H1 (cell line): ENCODE measurements at regions not wholly inside any gene's neighbourhood (a gene's known extent, or its start where the extent isn't known, plus 50 kb on each side); places are given as distances from the start of the nearest gene placed in this dataset.

Source experiments
- CTCF ChIA-PET: fragments of 300-600 bp; sonication (Branson Sonifier 250); formaldehyde crosslinking; loops from one replicate; lab custom pipeline; 2021; ENCODE audit not compliant: partially characterized antibody; lab: Charles Lee
- POLR2A ChIA-PET: fragments of 300-600 bp; sonication (Branson Sonifier 250); formaldehyde crosslinking; loops from one replicate; lab custom pipeline; 2021; ENCODE audit warnings: inconsistent platforms; ENCODE audit not compliant: partially characterized antibody; lab: Charles Lee
- DNase-seq, 2 experiments: peaks; one replicate each; pipeline versions ENCODE4 v3.0.0 to v3.0.0-alpha.2; 2010 to 2022; ENCODE audit warnings: low spot score in 2 of 2, low read depth in 1 of 2, mixed read lengths in 1 of 2
- FAIRE-seq: peaks from 2 replicates; lab custom pipeline; 2011; peaks lifted over from hg19 to GRCh38; lab: Jason Lieb, UNC
- H2AFZ ChIP-seq: 2 replicates; pipeline ENCODE4 v1.8.1; 2012; ENCODE audit warnings: low read length, inconsistent platforms
- H2AK5ac ChIP-seq: 2 replicates; pipeline ENCODE4 v1.6.1; 2013; ENCODE audit warnings: low read depth, low read length
- H2BK120ac ChIP-seq: replicated peaks from 2 replicates; pipeline ENCODE3; 2013; ENCODE audit warnings: low read depth, low read length, inconsistent platforms
- H2BK12ac ChIP-seq: 2 replicates; pipeline ENCODE4 v1.6.1; 2013; ENCODE audit warnings: low read depth, low read length
- H2BK15ac ChIP-seq: 2 replicates; pipeline ENCODE4 v1.6.1; 2013; ENCODE audit warnings: low read length
- H2BK20ac ChIP-seq: 2 replicates; pipeline ENCODE4 v1.6.1; 2013; ENCODE audit warnings: low read length
- H2BK5ac ChIP-seq: 2 replicates; pipeline ENCODE4 v1.6.1; 2013; ENCODE audit warnings: low read depth, low read length
- H3K14ac ChIP-seq: 2 replicates; pipeline ENCODE4 v1.6.1; 2013; ENCODE audit warnings: inconsistent platforms; ENCODE audit not compliant: insufficient read length
- H3K18ac ChIP-seq: 2 replicates; pipeline ENCODE4 v1.6.1; 2013; ENCODE audit warnings: low read length; ENCODE audit errors: extremely low read depth
- H3K23ac ChIP-seq: 2 replicates; pipeline ENCODE4 v1.6.1; 2013; ENCODE audit warnings: inconsistent platforms; ENCODE audit not compliant: insufficient read length
- H3K23me2 ChIP-seq: 2 replicates; pipeline ENCODE4 v1.6.1; 2013; ENCODE audit warnings: low read depth, low read length
- H3K27ac ChIP-seq: 2 replicates; pipeline ENCODE4 v1.6.1; 2011; ENCODE audit warnings: low read depth, low read length, inconsistent platforms
- H3K27me3 ChIP-seq, 4 experiments: replicated peaks in 1 of 4; 1 replicate in 1 of 4; 2 replicates in 3 of 4; pipeline versions ENCODE4 v1.6.1 to v1.8.1; 2011 to 2013; ENCODE audit warnings: low read length in 3 of 4, mild to moderate bottlenecking in 3 of 4, inconsistent platforms in 2 of 4, mixed read lengths in 2 of 4, moderate library complexity in 1 of 4; ENCODE audit not compliant: control insufficient read depth in 3 of 4, insufficient read depth in 3 of 4; ENCODE audit errors: extremely low read depth in 1 of 4
- H3K36me3 ChIP-seq, 4 experiments: 2 replicates each; pipeline versions ENCODE4 v1.6.1 to v1.8.1; 2011 to 2013; ENCODE audit warnings: mild to moderate bottlenecking in 4 of 4, low read length in 3 of 4, moderate library complexity in 2 of 4, control low read depth in 1 of 4, inconsistent platforms in 1 of 4; ENCODE audit not compliant: insufficient read depth in 4 of 4, control insufficient read depth in 2 of 4
- H3K4ac ChIP-seq: replicated peaks from 2 replicates; pipeline ENCODE3; 2013; ENCODE audit warnings: low read length, low read depth, mixed read lengths, inconsistent platforms; ENCODE audit not compliant: insufficient read length
- H3K4me1 ChIP-seq, 4 experiments: replicated peaks in 1 of 4; 1 replicate in 1 of 4; 2 replicates in 3 of 4; pipeline versions ENCODE4 v1.6.1 to v1.8.1; 2011 to 2013; ENCODE audit warnings: low read length in 3 of 4, inconsistent platforms in 2 of 4, mixed read lengths in 1 of 4; ENCODE audit not compliant: insufficient read depth in 4 of 4, control insufficient read depth in 3 of 4
- H3K4me2 ChIP-seq, 2 experiments: 2 replicates each; pipeline versions ENCODE4 v1.6.1 to v1.8.1; 2011 to 2013; ENCODE audit warnings: low read depth in 2 of 2, low read length in 2 of 2, control low read depth in 1 of 2, inconsistent platforms in 1 of 2, mild to moderate bottlenecking in 1 of 2; ENCODE audit not compliant: insufficient read depth in 1 of 2
- H3K4me3 ChIP-seq, 4 experiments: fragments of 200-600, 300-600 bp in 1 of 4; sonication (generic), shearing (Covaris generic), sonication (Bioruptor Twin) in 1 of 4; 2 replicates each; pipeline versions ENCODE4 v1.5.1 to v1.8.1; 2011 to 2016; ENCODE audit warnings: low read length in 4 of 4, low read depth in 3 of 4, control low read depth in 2 of 4, inconsistent platforms in 2 of 4, mild to moderate bottlenecking in 2 of 4, mixed read lengths in 1 of 4, moderate library complexity in 1 of 4; ENCODE audit not compliant: insufficient read depth in 2 of 4; ENCODE audit errors: extremely low read depth in 1 of 4
- H3K56ac ChIP-seq: replicated peaks from 2 replicates; pipeline ENCODE3; 2013; ENCODE audit warnings: low read depth, mild to moderate bottlenecking, mixed read lengths, low read length, inconsistent platforms; ENCODE audit not compliant: insufficient read length
- H3K79me1 ChIP-seq: 2 replicates; pipeline ENCODE4 v1.6.1; 2013; ENCODE audit warnings: low read depth, low read length, control low read depth
- H3K79me2 ChIP-seq, 2 experiments: 2 replicates each; pipeline versions ENCODE4 v1.6.1 to v1.8.1; 2012 to 2013; ENCODE audit warnings: low read length in 2 of 2, mild to moderate bottlenecking in 2 of 2, inconsistent platforms in 1 of 2; ENCODE audit not compliant: insufficient read depth in 2 of 2, control insufficient read depth in 1 of 2
- H3K9ac ChIP-seq, 4 experiments: replicated peaks in 1 of 4; 1 replicate in 1 of 4; 2 replicates in 3 of 4; pipeline versions ENCODE4 v1.6.1 to v1.8.1; 2011 to 2013; ENCODE audit warnings: low read depth in 3 of 4, low read length in 3 of 4, control low read depth in 2 of 4, mild to moderate bottlenecking in 2 of 4, moderate library complexity in 2 of 4, inconsistent platforms in 1 of 4; ENCODE audit errors: extremely low read depth in 1 of 4
- H3K9me3 ChIP-seq, 2 experiments: 2 replicates each; pipeline versions ENCODE4 v1.6.1 to v1.8.1; 2012 to 2013; ENCODE audit warnings: mild to moderate bottlenecking in 2 of 2, moderate library complexity in 2 of 2, control low read depth in 1 of 2, inconsistent platforms in 1 of 2, low read depth in 1 of 2, low read length in 1 of 2, mixed read lengths in 1 of 2; ENCODE audit not compliant: insufficient read depth in 2 of 2
- H4K20me1 ChIP-seq, 2 experiments: replicated peaks in 1 of 2; 2 replicates each; pipeline versions ENCODE3 to v1.8.1; 2011 to 2013; ENCODE audit warnings: inconsistent platforms in 2 of 2, low read length in 2 of 2, mild to moderate bottlenecking in 1 of 2; ENCODE audit not compliant: insufficient read depth in 2 of 2, control insufficient read depth in 1 of 2
- H4K5ac ChIP-seq: 2 replicates; pipeline ENCODE4 v1.6.1; 2013; ENCODE audit warnings: low read length, low read depth, mixed read lengths, inconsistent platforms; ENCODE audit not compliant: insufficient read length
- H4K8ac ChIP-seq: 2 replicates; pipeline ENCODE4 v1.8.0; 2013; ENCODE audit warnings: mild to moderate bottlenecking, moderate library complexity, low read length, inconsistent platforms; ENCODE audit not compliant: insufficient read depth; ENCODE audit errors: extremely low read depth
- H4K91ac ChIP-seq: replicated peaks from 2 replicates; pipeline ENCODE3; 2013; ENCODE audit warnings: low read length, mixed read lengths, inconsistent platforms; ENCODE audit not compliant: insufficient read length
- YY1 ChIP-seq: IDR thresholded peaks from 2 replicates; pipeline ENCODE4 v1.6.1; 2011; ENCODE audit warnings: low read depth, mild to moderate bottlenecking, low read length
- WGBS, 2 experiments: shearing (Covaris generic) in 1 of 2; methylation state at CpG; one replicate each; pipeline versions ENCODE4 v1.1.6 to v1.1.7; 2013 to 2015; ENCODE audit warnings: low lambda C conversion rate in 2 of 2, mixed read lengths in 2 of 2, inconsistent platforms in 1 of 2, low coverage in 1 of 2, missing lambda C conversion rate in 1 of 2; ENCODE audit not compliant: insufficient replicate concordance in 2 of 2, insufficient coverage in 1 of 2, insufficient read length in 1 of 2; ENCODE audit errors: extremely low coverage in 1 of 2, missing lambda C conversion rate in 1 of 2; 5-methylcytosine and 5-hydroxymethylcytosine counted together

DNA sequence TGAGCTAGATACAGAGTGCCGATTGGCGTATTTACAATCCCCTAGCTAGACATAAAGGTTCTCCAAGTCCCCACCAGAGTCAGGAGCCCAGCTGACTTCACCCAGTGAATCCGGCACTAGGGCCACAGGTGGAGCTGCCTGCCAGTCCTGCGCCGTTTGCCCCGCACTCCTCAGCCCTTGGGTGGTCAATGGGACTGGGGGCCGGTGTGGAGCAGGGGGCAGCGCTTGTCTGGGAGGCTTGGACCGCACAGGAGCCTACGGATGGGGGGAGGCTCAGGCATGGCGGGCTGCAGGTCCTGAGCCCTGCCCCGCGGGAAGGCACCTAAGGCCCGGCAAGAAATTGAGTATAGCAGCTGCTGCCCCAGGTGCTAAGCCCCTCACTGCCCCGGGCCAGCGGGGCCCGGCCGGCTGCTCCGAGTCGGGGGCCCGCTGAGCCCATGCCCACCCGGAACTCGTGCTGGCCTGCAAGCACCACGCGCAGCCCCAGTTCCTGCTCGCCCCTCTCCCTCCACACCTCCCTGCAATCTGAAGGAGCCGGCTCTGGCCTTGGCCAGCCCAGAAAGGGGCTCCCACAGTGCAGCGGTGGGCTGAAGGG, 1113.8 kb upstream of the LRRTM3 start:
- DNase-seq (no peak), FAIRE-seq (no peak)
- H3K27ac ChIP-seq: no peak overlapping the region
- H3K4ac ChIP-seq: no peak overlapping the region
- no peaks in the 10 kb centered on the region for H3K36me3 ChIP-seq
- no peak overlapping the region for H2BK120ac ChIP-seq
- H3K23ac ChIP-seq: no peak overlapping the region
- POLR2A ChIA-PET: no interaction called here
- no peak overlapping the region for H2AFZ ChIP-seq
- no peak overlapping the region for H3K18ac ChIP-seq
- no peak overlapping the region for H3K4me2 ChIP-seq
- H3K56ac ChIP-seq: no peak overlapping the region
- no peak overlapping the region for H2BK15ac ChIP-seq
- no peak overlapping the region for H3K4me3 ChIP-seq
- H3K27me3 ChIP-seq: no peaks in the 10 kb centered on the region
- H3K79me1 ChIP-seq: no peaks in the 10 kb centered on the region
- 97% methylated on average over 22 of the region's 28 CpGs; no CpG with 5 or more reads in 1 of the 2 experiments for WGBS, 2 experiments
- H4K20me1 ChIP-seq: no peaks in the 10 kb centered on the region
- H3K4me1 ChIP-seq: peaks cover 0 to 3% (median 0%) of the 10 kb centered on the region in 4 experiments; a peak in 3 of 7 replicates
- peaks cover 0 to 7% of the 10 kb centered on the region in 2 experiments; a peak in 1 of 4 replicates for H3K9me3 ChIP-seq
- CTCF ChIA-PET: interaction anchor here (0.8 kb wide), 1 partner anchor 38 kb away, joined by 3 read pairs; no protein-coding TSS in a partner anchor
- no peak overlapping the region for H2BK12ac ChIP-seq
- no peaks in the 10 kb centered on the region for H3K79me2 ChIP-seq
- H2BK5ac ChIP-seq: no peak overlapping the region
- H3K14ac ChIP-seq: no peak overlapping the region
- H4K8ac ChIP-seq: no peak overlapping the region
- H3K23me2 ChIP-seq: no peaks in the 10 kb centered on the region
- H2BK20ac ChIP-seq: no peak overlapping the region
- no peak overlapping the region for H4K5ac ChIP-seq
- no peak overlapping the region for H2AK5ac ChIP-seq
- no peak overlapping the region for H4K91ac ChIP-seq
- H3K9ac ChIP-seq: no peak overlapping the region
- TF ChIP-seq YY1: no peak
